Lower leg skin (tissue), 3 donors: ENCODE measurements at regions not wholly inside any gene's neighbourhood (a gene's known extent, or its start where the extent isn't known, plus 50 kb on each side); places are given as distances from the start of the nearest gene placed in this dataset.

Experiments used
- POLR2A ChIP-seq, 2 donors: fragments of 450-650 bp; IDR thresholded peaks; one replicate each; pipeline ENCODE4 v1.6.1; 2016 to 2017; ENCODE audit warnings: antibody characterized with exemption in 2 of 2, mild to moderate bottlenecking in 1 of 2, moderate library complexity in 1 of 2
- TF ChIP-seq, protein P1 (sequence below), 3 donors: fragments of 450-650 bp; IDR thresholded peaks; one replicate each; pipeline ENCODE4 v1.5.1; 2016; ENCODE audit warnings: antibody characterized with exemption in 3 of 3, mild to moderate bottlenecking in 3 of 3, moderate library complexity in 2 of 3

DNA sequence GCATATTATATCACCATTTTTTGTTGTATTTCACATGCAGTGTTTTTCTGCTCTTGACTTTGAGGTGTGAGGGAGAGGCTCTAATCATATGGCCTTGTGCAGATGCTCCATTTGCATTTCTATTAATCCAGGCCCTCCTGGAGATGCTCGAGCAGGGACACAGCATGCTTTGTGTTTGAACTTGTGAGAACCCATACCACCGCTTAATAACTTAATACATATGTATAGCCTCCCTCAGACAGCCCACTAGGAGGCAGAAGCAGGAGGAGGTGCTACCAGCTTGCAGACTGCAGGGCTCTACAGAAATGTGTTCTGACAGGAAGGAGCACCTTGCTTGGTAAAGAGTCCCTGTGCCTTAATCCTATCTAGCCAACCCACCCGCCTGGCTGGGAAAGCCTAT is 155.2 kb downstream of the BARHL2 start:
- TF ChIP-seq, protein P1, sequence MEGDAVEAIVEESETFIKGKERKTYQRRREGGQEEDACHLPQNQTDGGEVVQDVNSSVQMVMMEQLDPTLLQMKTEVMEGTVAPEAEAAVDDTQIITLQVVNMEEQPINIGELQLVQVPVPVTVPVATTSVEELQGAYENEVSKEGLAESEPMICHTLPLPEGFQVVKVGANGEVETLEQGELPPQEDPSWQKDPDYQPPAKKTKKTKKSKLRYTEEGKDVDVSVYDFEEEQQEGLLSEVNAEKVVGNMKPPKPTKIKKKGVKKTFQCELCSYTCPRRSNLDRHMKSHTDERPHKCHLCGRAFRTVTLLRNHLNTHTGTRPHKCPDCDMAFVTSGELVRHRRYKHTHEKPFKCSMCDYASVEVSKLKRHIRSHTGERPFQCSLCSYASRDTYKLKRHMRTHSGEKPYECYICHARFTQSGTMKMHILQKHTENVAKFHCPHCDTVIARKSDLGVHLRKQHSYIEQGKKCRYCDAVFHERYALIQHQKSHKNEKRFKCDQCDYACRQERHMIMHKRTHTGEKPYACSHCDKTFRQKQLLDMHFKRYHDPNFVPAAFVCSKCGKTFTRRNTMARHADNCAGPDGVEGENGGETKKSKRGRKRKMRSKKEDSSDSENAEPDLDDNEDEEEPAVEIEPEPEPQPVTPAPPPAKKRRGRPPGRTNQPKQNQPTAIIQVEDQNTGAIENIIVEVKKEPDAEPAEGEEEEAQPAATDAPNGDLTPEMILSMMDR (IDR thresholded peaks at IDR 0.05): no peak
- no peak for TF ChIP-seq POLR2A (IDR thresholded peaks at IDR 0.05)
